ENCODE measurements at regions not wholly inside any gene's neighbourhood (a gene's known extent, or its start where the extent isn't known, plus 50 kb on each side); places are given as distances from the start of the nearest gene placed in this dataset.
A peak's percentile ranks its signal among the peaks of the same experiment; 100 is the strongest.

- DNase-seq: no peak
- TF ChIP-seq CTCF (IDR thresholded peaks at IDR 0.05): no peak
- Mint-ChIP-seq H3K36me3 (ENCODE audit: low read depth) (no peaks in the 10 kb centered on the region), H3K27me3 (ENCODE audit: low read depth, poor library complexity) (peaks cover 43% of the 10 kb centered on the region), H3K4me1 (no peaks in the 10 kb centered on the region), H3K4me3 (no peak overlapping the region), H3K9me3 (no peaks in the 10 kb centered on the region), H3K27ac (no peak overlapping the region)
Measured at GRCh38 chr2:120501591-120501990, 155.7 kb downstream of the INHBB start.

- Mint-ChIP-seq H3K4me3 (no peak overlapping the region), H3K4me1 (no peaks in the 10 kb centered on the region), H3K36me3 (ENCODE audit: low read depth) (no peaks in the 10 kb centered on the region), H3K27me3 (ENCODE audit: low read depth, poor library complexity) (peaks cover 46% of the 10 kb centered on the region), H3K9me3 (no peaks in the 10 kb centered on the region), H3K27ac (no peak overlapping the region)
- TF ChIP-seq CTCF (IDR thresholded peaks at IDR 0.05): no peak
- DNase-seq: no peak
Measured at GRCh38 chr2:120502357-120502756, 156.4 kb downstream of the INHBB start.

- H3K4me1 Mint-ChIP-seq: no peaks in the 10 kb centered on the region
- no peaks in the 10 kb centered on the region for H3K9me3 Mint-ChIP-seq
- H3K27ac Mint-ChIP-seq: peak overlapping the region; percentile 78
- peaks cover 46% of the 10 kb centered on the region for H3K27me3 Mint-ChIP-seq (ENCODE audit: low read depth, poor library complexity)
- H3K4me3 Mint-ChIP-seq: no peak overlapping the region
- H3K36me3 Mint-ChIP-seq (ENCODE audit: low read depth): no peaks in the 10 kb centered on the region
- TF ChIP-seq CTCF (IDR thresholded peaks at IDR 0.05): no peak
- no peak for DNase-seq
Measured at GRCh38 chr2:120502761-120503160, 156.8 kb downstream of the INHBB start.

GRCh38 chr2:120503206-120503792 lies 157.4 kb downstream of the INHBB start:
- no peak for TF ChIP-seq CTCF (IDR thresholded peaks at IDR 0.05)
- H3K4me1 Mint-ChIP-seq: no peaks in the 10 kb centered on the region
- no peaks in the 10 kb centered on the region for H3K9me3 Mint-ChIP-seq
- no peak overlapping the region for H3K27ac Mint-ChIP-seq
- H3K36me3 Mint-ChIP-seq (ENCODE audit: low read depth): no peaks in the 10 kb centered on the region
- DNase-seq: no peak
- no peak overlapping the region for H3K4me3 Mint-ChIP-seq
- H3K27me3 Mint-ChIP-seq (ENCODE audit: low read depth, poor library complexity): peaks cover 47% of the 10 kb centered on the region

GRCh38 chr2:120503793-120504571 lies 158.0 kb downstream of the INHBB start:
- no peak overlapping the region for H3K27ac Mint-ChIP-seq
- no peak for DNase-seq

More at GRCh38 chr2:120503793-120504571, 158.0 kb downstream of the INHBB start:
- Mint-ChIP-seq H3K4me3 (no peak overlapping the region), H3K9me3 (no peaks in the 10 kb centered on the region), H3K36me3 (ENCODE audit: low read depth) (no peaks in the 10 kb centered on the region), H3K27me3 (ENCODE audit: low read depth, poor library complexity) (peaks cover 53% of the 10 kb centered on the region), H3K4me1 (no peaks in the 10 kb centered on the region)
- no peak for TF ChIP-seq CTCF (IDR thresholded peaks at IDR 0.05)
